PC-9 (cell line): ENCODE measurements at regions not wholly inside any gene's neighbourhood (a gene's known extent, or its start where the extent isn't known, plus 50 kb on each side); places are given as distances from the start of the nearest gene placed in this dataset.

ENCODE experiments used
- BruUV-seq: library from RNA; stranded (reverse); fragments of 400-500 nt; replicated peaks from 2 replicates; lab custom pipeline; 2021; lab: Mats Ljungman, UMichigan
- CTCF ChIA-PET: fragments of 300-600 bp; sonication (Branson Sonifier 250); formaldehyde crosslinking; loops from one replicate; lab custom pipeline; 2022; ENCODE audit warnings: antibody characterized with exemption; lab: Charles Lee
- POLR2A ChIA-PET: fragments of 300-600 bp; sonication (Branson Sonifier 250); formaldehyde crosslinking; loops from one replicate; lab custom pipeline; 2022; ENCODE audit warnings: antibody characterized with exemption; ENCODE audit not compliant: unreplicated experiment; lab: Charles Lee
- DNase-seq, 2 experiments: peaks; one replicate each; pipeline versions ENCODE4 v3.0.0 to v3.0.0-alpha.2; 2015 to 2022; ENCODE audit warnings: mixed read lengths in 1 of 2
- H2AFZ ChIP-seq: fragments of 200-600 bp; sonication (generic); 2 replicates; pipeline ENCODE4 v1.8.1; 2017; ENCODE audit warnings: antibody characterized with exemption
- H3F3A ChIP-seq: fragments of 200-600 bp; sonication (generic); 2 replicates; pipeline ENCODE4 v1.8.1; 2017; ENCODE audit warnings: antibody characterized with exemption, mild to moderate bottlenecking, low read depth; ENCODE audit not compliant: insufficient read depth
- H3K27ac ChIP-seq: fragments of 200-600 bp; sonication (generic); 2 replicates; pipeline ENCODE4 v1.6.1; 2016; ENCODE audit warnings: mixed run types
- H3K27me3 ChIP-seq: fragments of 200-600 bp; sonication (generic); 2 replicates; pipeline ENCODE4 v1.6.1; 2016; ENCODE audit warnings: low read depth, mixed run types; ENCODE audit not compliant: insufficient read depth
- H3K36me3 ChIP-seq: fragments of 200-600 bp; sonication (generic); 2 replicates; pipeline ENCODE4 v1.6.1; 2016; ENCODE audit warnings: low read depth, mixed run types
- H3K4me1 ChIP-seq: fragments of 200-600 bp; sonication (generic); replicated peaks from 2 replicates; pipeline ENCODE4 v1.6.1; 2016; ENCODE audit warnings: mixed run types; ENCODE audit not compliant: insufficient read depth
- H3K4me2 ChIP-seq: fragments of 200-600 bp; sonication (generic); 2 replicates; pipeline ENCODE4 v1.6.1; 2017; ENCODE audit warnings: mixed run types
- H3K4me3 ChIP-seq: fragments of 200-600 bp; sonication (generic); 2 replicates; pipeline ENCODE4 v1.6.1; 2016; ENCODE audit warnings: mixed run types
- H3K79me2 ChIP-seq: fragments of 200-600 bp; sonication (generic); 2 replicates; pipeline ENCODE4 v1.6.1; 2017; ENCODE audit warnings: low read depth, mixed run types
- H3K9me2 ChIP-seq: fragments of 200-600 bp; sonication (generic); 2 replicates; pipeline ENCODE4 v1.8.1; 2017; ENCODE audit warnings: mild to moderate bottlenecking; ENCODE audit not compliant: insufficient read depth
- H3K9me3 ChIP-seq: fragments of 200-600 bp; sonication (generic); 2 replicates; pipeline ENCODE4 v1.8.1; 2016; ENCODE audit warnings: low read depth; ENCODE audit not compliant: insufficient read depth
- H4K20me1 ChIP-seq: fragments of 200-600 bp; sonication (generic); 2 replicates; pipeline ENCODE4 v1.8.1; 2017; ENCODE audit not compliant: insufficient read depth
- CTCF ChIP-seq: fragments of 200-600 bp; sonication (generic); conservative IDR thresholded peaks from 2 replicates; pipeline ENCODE4 v1.6.1; 2017; ENCODE audit warnings: mixed run types, antibody characterized with exemption, mild to moderate bottlenecking, moderate library complexity
- EZH2 ChIP-seq: fragments of 200-600 bp; sonication (generic); IDR thresholded peaks from 2 replicates; pipeline ENCODE4 v1.8.0; 2017; ENCODE audit warnings: antibody characterized with exemption, low read depth
- intact Hi-C: fragments of 100-400 bp; cut with micrococcal nuclease; formaldehyde crosslinking; loops from one replicate; pipeline ENCODE4 v1.10.0; 2022; ENCODE audit not compliant: unreplicated experiment

GRCh38 chr5:133853646-133854365 is 114.6 kb downstream of the C5orf15 start:
- Histone ChIP-seq H3K4me1 (no peaks in the 10 kb centered on the region), H2AFZ (no peak overlapping the region), H3K27me3 (no peaks in the 10 kb centered on the region), H3K9me2 (no peaks in the 10 kb centered on the region), H3K4me2 (no peak overlapping the region), H3K27ac (no peak overlapping the region), H3F3A (no peaks in the 10 kb centered on the region), H3K4me3 (no peak overlapping the region), H3K36me3 (no peaks in the 10 kb centered on the region), H4K20me1 (no peaks in the 10 kb centered on the region), H3K79me2 (no peaks in the 10 kb centered on the region), H3K9me3 (no peaks in the 10 kb centered on the region)
- POLR2A ChIA-PET: no interaction called here
- no peak for DNase-seq
- CTCF ChIA-PET: no interaction called here
- TF ChIP-seq CTCF (no peak), EZH2 (no peak)
- intact Hi-C loops: no loop called here
- BruUV-seq: no TSS peak

- Histone ChIP-seq H4K20me1 (no peaks in the 10 kb centered on the region), H3K79me2 (no peaks in the 10 kb centered on the region), H3K4me1 (no peaks in the 10 kb centered on the region), H3K9me2 (no peaks in the 10 kb centered on the region), H3K36me3 (no peaks in the 10 kb centered on the region), H3K27ac (no peak overlapping the region), H3F3A (no peaks in the 10 kb centered on the region), H2AFZ (no peak overlapping the region), H3K27me3 (no peaks in the 10 kb centered on the region), H3K4me2 (no peak overlapping the region), H3K4me3 (no peak overlapping the region), H3K9me3 (no peaks in the 10 kb centered on the region)
- CTCF ChIA-PET: no interaction called here
- intact Hi-C loops: no loop called here
- no TSS peak for BruUV-seq
- DNase-seq: no peak
- POLR2A ChIA-PET: no interaction called here
- no peak for TF ChIP-seq EZH2
- TF ChIP-seq CTCF: no peak
Measured at GRCh38 chr5:133851521-133851920, 116.9 kb downstream of the C5orf15 start.

GRCh38 chr5:133850811-133851210 is 117.6 kb downstream of the C5orf15 start:
- DNase-seq: no peak
- Histone ChIP-seq H3K36me3 (no peaks in the 10 kb centered on the region), H3F3A (no peaks in the 10 kb centered on the region), H2AFZ (no peak overlapping the region), H3K4me2 (no peak overlapping the region), H3K9me3 (no peaks in the 10 kb centered on the region), H3K79me2 (no peaks in the 10 kb centered on the region), H3K4me1 (no peaks in the 10 kb centered on the region), H3K27me3 (no peaks in the 10 kb centered on the region), H3K4me3 (no peak overlapping the region), H3K9me2 (no peaks in the 10 kb centered on the region), H4K20me1 (no peaks in the 10 kb centered on the region), H3K27ac (no peak overlapping the region)
- intact Hi-C loops: no loop called here
- BruUV-seq: no TSS peak
- POLR2A ChIA-PET: no interaction called here
- TF ChIP-seq CTCF: no peak
- no peak for TF ChIP-seq EZH2
- CTCF ChIA-PET: no interaction called here
